ENCODE measurements at regions not wholly inside any gene's neighbourhood (a gene's known extent, or its start where the extent isn't known, plus 50 kb on each side); places are given as distances from the start of the nearest gene placed in this dataset.

DNA sequence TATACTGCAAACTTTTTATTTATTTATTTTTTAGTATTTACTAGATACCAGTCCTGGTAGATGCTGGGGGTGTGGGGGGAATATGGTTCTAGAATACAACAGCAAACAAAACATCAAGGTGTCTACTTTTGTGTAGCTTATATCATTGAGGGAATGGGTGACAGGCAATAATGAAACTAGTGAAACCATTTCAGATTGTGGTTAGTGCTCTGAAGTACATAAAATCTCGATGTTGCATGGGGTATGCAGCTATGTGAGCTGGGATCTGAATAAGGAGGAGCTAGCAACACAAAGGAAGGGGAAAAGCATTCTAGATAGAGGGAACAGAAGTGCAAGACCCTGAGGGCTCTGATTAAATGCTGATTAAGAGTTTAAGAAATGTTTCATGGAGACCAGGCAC, 103.5 kb downstream of the WT1 start:
- H3K9me3 ChIP-seq (ENCODE audit: insufficient read depth, low read depth, low read length) = no peaks in the 10 kb centered on the region
- no peak overlapping the region for H3K9ac ChIP-seq (ENCODE audit: low read depth, low read length, poor library complexity, severe bottlenecking)
- no peaks in the 10 kb centered on the region for H3F3A ChIP-seq (ENCODE audit: low read depth)
- H3K4me3 ChIP-seq (ENCODE audit: low read length, poor library complexity, severe bottlenecking) = no peak overlapping the region
- H2AFZ ChIP-seq (ENCODE audit: low read length) = 0 out of 2 replicates have a peak overlapping the region, but pooled peaks have one; percentile 15
- H3K9me2 ChIP-seq (replicated peaks; ENCODE audit: low read depth, low read length) = no peaks in the 10 kb centered on the region
- H4K20me1 ChIP-seq (ENCODE audit: insufficient read depth, low read length, poor library complexity, severe bottlenecking) = no peaks in the 10 kb centered on the region
- no peaks in the 10 kb centered on the region for H3K36me3 ChIP-seq (ENCODE audit: insufficient read depth, low read length)
- TF ChIP-seq, protein P1, sequence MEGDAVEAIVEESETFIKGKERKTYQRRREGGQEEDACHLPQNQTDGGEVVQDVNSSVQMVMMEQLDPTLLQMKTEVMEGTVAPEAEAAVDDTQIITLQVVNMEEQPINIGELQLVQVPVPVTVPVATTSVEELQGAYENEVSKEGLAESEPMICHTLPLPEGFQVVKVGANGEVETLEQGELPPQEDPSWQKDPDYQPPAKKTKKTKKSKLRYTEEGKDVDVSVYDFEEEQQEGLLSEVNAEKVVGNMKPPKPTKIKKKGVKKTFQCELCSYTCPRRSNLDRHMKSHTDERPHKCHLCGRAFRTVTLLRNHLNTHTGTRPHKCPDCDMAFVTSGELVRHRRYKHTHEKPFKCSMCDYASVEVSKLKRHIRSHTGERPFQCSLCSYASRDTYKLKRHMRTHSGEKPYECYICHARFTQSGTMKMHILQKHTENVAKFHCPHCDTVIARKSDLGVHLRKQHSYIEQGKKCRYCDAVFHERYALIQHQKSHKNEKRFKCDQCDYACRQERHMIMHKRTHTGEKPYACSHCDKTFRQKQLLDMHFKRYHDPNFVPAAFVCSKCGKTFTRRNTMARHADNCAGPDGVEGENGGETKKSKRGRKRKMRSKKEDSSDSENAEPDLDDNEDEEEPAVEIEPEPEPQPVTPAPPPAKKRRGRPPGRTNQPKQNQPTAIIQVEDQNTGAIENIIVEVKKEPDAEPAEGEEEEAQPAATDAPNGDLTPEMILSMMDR (conservative IDR thresholded peaks at IDR 0.05; ENCODE audit: low read length) = no peak
- no peak for TF ChIP-seq EZH2phosphoT487 (IDR thresholded peaks at IDR 0.05; ENCODE audit: borderline replicate concordance)
- no peaks in the 10 kb centered on the region for H3K4me1 ChIP-seq (ENCODE audit: insufficient read depth, low read length, poor library complexity, severe bottlenecking)
- H3K27me3 ChIP-seq (ENCODE audit: insufficient read depth, low read length, poor library complexity, severe bottlenecking) = no peaks in the 10 kb centered on the region
- no peak overlapping the region for H3K4me2 ChIP-seq (ENCODE audit: low read depth, low read length, poor library complexity, severe bottlenecking)
- no peaks in the 10 kb centered on the region for H3K79me2 ChIP-seq (ENCODE audit: insufficient read depth, low read length)

DNA sequence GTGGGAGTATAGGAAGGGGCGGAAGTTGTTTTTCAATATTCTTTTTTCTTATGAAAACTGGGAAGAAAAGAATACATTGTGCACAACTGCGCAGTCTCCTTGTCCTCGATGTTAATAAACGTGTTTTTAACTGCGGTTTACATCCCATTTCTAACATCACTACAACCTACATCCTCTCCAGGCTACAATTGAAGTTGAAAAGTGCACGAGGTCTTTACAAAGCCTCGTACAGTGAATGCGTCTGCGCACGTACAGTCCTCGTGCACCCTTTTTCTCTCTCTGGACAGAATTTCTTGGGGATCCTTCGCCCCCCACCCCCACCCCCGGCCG, 102.4 kb downstream of the WT1 start:
- H3K9me2 ChIP-seq (replicated peaks; ENCODE audit: low read depth, low read length) = no peaks in the 10 kb centered on the region
- no peaks in the 10 kb centered on the region for H3K79me2 ChIP-seq (ENCODE audit: insufficient read depth, low read length)
- no peaks in the 10 kb centered on the region for H3K9me3 ChIP-seq (ENCODE audit: insufficient read depth, low read depth, low read length)
- H3K27me3 ChIP-seq (ENCODE audit: insufficient read depth, low read length, poor library complexity, severe bottlenecking) = no peaks in the 10 kb centered on the region
- H3K4me3 ChIP-seq (ENCODE audit: low read length, poor library complexity, severe bottlenecking) = no peak overlapping the region
- H3K4me2 ChIP-seq (ENCODE audit: low read depth, low read length, poor library complexity, severe bottlenecking) = no peak overlapping the region
- H2AFZ ChIP-seq (ENCODE audit: low read length) = no peak overlapping the region
- H3K36me3 ChIP-seq (ENCODE audit: insufficient read depth, low read length) = no peaks in the 10 kb centered on the region
- H3K4me1 ChIP-seq (ENCODE audit: insufficient read depth, low read length, poor library complexity, severe bottlenecking) = no peaks in the 10 kb centered on the region
- no peak overlapping the region for H3K9ac ChIP-seq (ENCODE audit: low read depth, low read length, poor library complexity, severe bottlenecking)
- no peaks in the 10 kb centered on the region for H4K20me1 ChIP-seq (ENCODE audit: insufficient read depth, low read length, poor library complexity, severe bottlenecking)
- TF ChIP-seq, protein P1 (conservative IDR thresholded peaks at IDR 0.05; ENCODE audit: low read length) = no peak
- no peak for TF ChIP-seq EZH2phosphoT487 (IDR thresholded peaks at IDR 0.05; ENCODE audit: borderline replicate concordance)
- H3F3A ChIP-seq (ENCODE audit: low read depth) = no peaks in the 10 kb centered on the region

DNA sequence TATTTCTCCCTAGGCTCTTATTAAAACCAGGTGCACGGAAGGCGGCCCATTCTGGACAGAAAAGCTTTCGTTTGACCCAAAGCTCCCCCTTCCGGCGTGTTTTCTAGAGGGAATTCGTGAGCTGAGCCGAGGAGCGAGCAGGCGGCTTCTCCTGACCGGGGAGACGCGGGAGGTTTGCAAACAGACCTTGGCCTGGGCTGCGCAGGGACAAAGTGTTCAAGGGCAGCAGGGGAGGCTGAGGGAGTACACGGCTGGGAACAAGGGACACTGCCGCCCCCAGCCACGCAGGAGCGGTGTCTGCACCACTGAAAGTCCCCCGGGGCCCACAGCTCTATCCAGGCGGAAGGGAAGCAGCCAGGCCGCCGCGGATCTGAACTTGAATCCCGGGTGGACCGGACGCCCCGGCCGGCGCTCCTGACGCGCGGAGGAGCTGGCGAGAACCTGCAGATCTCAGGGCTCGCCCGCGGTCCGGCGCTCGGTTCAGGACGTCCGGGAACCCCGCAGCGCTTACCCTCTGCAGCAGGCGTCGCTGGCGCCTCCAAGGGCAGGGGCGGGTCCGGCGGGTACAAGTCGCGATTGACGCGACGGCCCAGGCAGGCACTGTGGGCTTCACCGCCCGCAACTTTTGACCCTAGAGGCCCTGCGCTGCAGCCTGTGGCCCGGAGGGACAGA, 101.9 kb downstream of the WT1 start:
- Histone ChIP-seq H4K20me1 (ENCODE audit: insufficient read depth, low read length, poor library complexity, severe bottlenecking) (no peaks in the 10 kb centered on the region), H3K36me3 (ENCODE audit: insufficient read depth, low read length) (no peaks in the 10 kb centered on the region), H3K79me2 (ENCODE audit: insufficient read depth, low read length) (no peaks in the 10 kb centered on the region), H2AFZ (ENCODE audit: low read length) (no peak overlapping the region), H3K9ac (ENCODE audit: low read depth, low read length, poor library complexity, severe bottlenecking) (no peak overlapping the region), H3K4me1 (ENCODE audit: insufficient read depth, low read length, poor library complexity, severe bottlenecking) (no peaks in the 10 kb centered on the region), H3K4me3 (ENCODE audit: low read length, poor library complexity, severe bottlenecking) (no peak overlapping the region), H3K4me2 (ENCODE audit: low read depth, low read length, poor library complexity, severe bottlenecking) (no peak overlapping the region), H3K27me3 (ENCODE audit: insufficient read depth, low read length, poor library complexity, severe bottlenecking) (no peaks in the 10 kb centered on the region), H3K9me3 (ENCODE audit: insufficient read depth, low read depth, low read length) (no peaks in the 10 kb centered on the region), H3K9me2 (replicated peaks; ENCODE audit: low read depth, low read length) (no peaks in the 10 kb centered on the region), H3F3A (ENCODE audit: low read depth) (no peaks in the 10 kb centered on the region)
- no peak for TF ChIP-seq EZH2phosphoT487 (IDR thresholded peaks at IDR 0.05; ENCODE audit: borderline replicate concordance)
- TF ChIP-seq, protein P1 (conservative IDR thresholded peaks at IDR 0.05; ENCODE audit: low read length) = no peak
